Natural killer cell (primary cell): ENCODE measurements at regions not wholly inside any gene's neighbourhood (a gene's known extent, or its start where the extent isn't known, plus 50 kb on each side); places are given as distances from the start of the nearest gene placed in this dataset.

ENCODE experiments used
- ATAC-seq, 3 donors: fragments of 150-1000 bp in 2 of 3; fragments of 200-7000 bp in 1 of 3; cut with Tn5 transposase; 1 replicate in 1 of 3; 2 replicates in 2 of 3; pipeline ENCODE4 v1.10.0; 2021; ENCODE audit warnings: mild to moderate bottlenecking in 2 of 3, moderate library complexity in 2 of 3
- DNase-seq, 2 donors: peaks; one replicate each; pipeline versions ENCODE4 v3.0.0 to v3.0.0-alpha.2; 2013 to 2021; ENCODE audit warnings: mixed read lengths in 1 of 2
- H3K27ac ChIP-seq: one replicate; pipeline ENCODE4 v1.5.1; 2013; ENCODE audit warnings: mild to moderate bottlenecking, low read length
- H3K27me3 ChIP-seq: one replicate; pipeline ENCODE4 v1.6.1; 2013; ENCODE audit warnings: low read length; ENCODE audit not compliant: control insufficient read depth, insufficient read depth
- H3K36me3 ChIP-seq: one replicate; pipeline ENCODE4 v1.6.1; 2013; ENCODE audit warnings: low read length; ENCODE audit not compliant: control insufficient read depth, insufficient read depth
- H3K4me1 ChIP-seq: one replicate; pipeline ENCODE4 v1.6.1; 2013; ENCODE audit warnings: low read length; ENCODE audit not compliant: control insufficient read depth, insufficient read depth
- H3K4me3 ChIP-seq: one replicate; pipeline ENCODE4 v1.5.1; 2013; ENCODE audit warnings: low read length
- H3K9me3 ChIP-seq: one replicate; pipeline ENCODE4 v1.6.1; 2013; ENCODE audit warnings: low read length; ENCODE audit not compliant: control insufficient read depth, insufficient read depth
- H3K27ac Mint-ChIP-seq, 2 donors: one replicate each; pipeline ENCODE4 v1.8.0; 2022; ENCODE audit warnings: mild to moderate bottlenecking in 2 of 2, mixed read lengths in 2 of 2, moderate library complexity in 1 of 2
- H3K27me3 Mint-ChIP-seq, 2 donors: one replicate each; pipeline ENCODE4 v1.8.0; 2022; ENCODE audit warnings: low read depth in 2 of 2, mixed read lengths in 2 of 2
- H3K36me3 Mint-ChIP-seq: one replicate; pipeline ENCODE4 v1.8.0; 2022; ENCODE audit warnings: mixed read lengths
- H3K4me1 Mint-ChIP-seq, 2 donors: one replicate each; pipeline ENCODE4 v1.8.0; 2022; ENCODE audit warnings: mixed read lengths in 2 of 2
- H3K4me3 Mint-ChIP-seq: one replicate; pipeline ENCODE4 v1.8.0; 2022; ENCODE audit warnings: mild to moderate bottlenecking, moderate library complexity, mixed read lengths
- H3K9me3 Mint-ChIP-seq, 2 donors: one replicate each; pipeline ENCODE4 v1.8.0; 2022; ENCODE audit warnings: mixed read lengths in 2 of 2
- CTCF ChIP-seq: fragments of 200-600 bp; IDR thresholded peaks from one replicate; pipeline ENCODE4 v1.8.0; 2022; ENCODE audit warnings: antibody characterized with exemption
- WGBS: methylation state at CpG from one replicate; pipeline ENCODE4 v1.1.7; 2013; ENCODE audit warnings: missing lambda C conversion rate; ENCODE audit not compliant: insufficient coverage; 5-methylcytosine and 5-hydroxymethylcytosine counted together
- intact Hi-C: fragments of 100-400 bp; cut with micrococcal nuclease; formaldehyde crosslinking; loops from one replicate; pipeline ENCODE4 v1.14.2; 2022

DNA sequence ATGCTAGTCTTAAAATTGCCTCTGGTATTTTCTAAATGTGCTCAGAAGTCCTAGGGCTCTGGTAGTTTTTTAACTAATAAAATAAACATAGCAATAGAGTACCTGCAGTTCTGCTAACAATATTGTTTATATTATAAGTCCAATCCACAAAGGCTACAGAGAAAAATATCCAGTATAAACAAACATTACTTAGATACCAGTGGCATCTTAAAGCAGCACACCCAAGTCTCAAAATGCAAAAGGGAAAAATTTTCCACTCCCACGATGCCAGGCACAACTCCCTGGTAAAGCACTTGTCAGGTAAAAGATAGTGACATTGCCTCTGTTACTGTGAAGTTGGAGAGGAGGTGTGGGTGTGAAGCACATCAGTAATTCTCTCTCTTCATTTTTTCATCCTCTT lies 123.3 kb downstream of the OGFRL1 start:
- Mint-ChIP-seq H3K9me3 (no peaks in the 10 kb centered on the region), H3K27ac (no peak overlapping the region), H3K27me3 (peaks cover 5 to 14% of the 10 kb centered on the region in 2 donors), H3K36me3 (no peaks in the 10 kb centered on the region), H3K4me3 (no peak overlapping the region), H3K4me1 (no peaks in the 10 kb centered on the region)
- Histone ChIP-seq H3K4me1 (no peaks in the 10 kb centered on the region), H3K27ac (no peak overlapping the region), H3K4me3 (no peak overlapping the region), H3K9me3 (no peaks in the 10 kb centered on the region), H3K27me3 (peaks cover 2% of the 10 kb centered on the region), H3K36me3 (no peaks in the 10 kb centered on the region)
- 100% methylated on average over 1 of the region's 1 CpG for WGBS
- TF ChIP-seq CTCF: no peak
- DNase-seq: no peak
- ATAC-seq: no peak
- intact Hi-C loops: no loop called here

DNA sequence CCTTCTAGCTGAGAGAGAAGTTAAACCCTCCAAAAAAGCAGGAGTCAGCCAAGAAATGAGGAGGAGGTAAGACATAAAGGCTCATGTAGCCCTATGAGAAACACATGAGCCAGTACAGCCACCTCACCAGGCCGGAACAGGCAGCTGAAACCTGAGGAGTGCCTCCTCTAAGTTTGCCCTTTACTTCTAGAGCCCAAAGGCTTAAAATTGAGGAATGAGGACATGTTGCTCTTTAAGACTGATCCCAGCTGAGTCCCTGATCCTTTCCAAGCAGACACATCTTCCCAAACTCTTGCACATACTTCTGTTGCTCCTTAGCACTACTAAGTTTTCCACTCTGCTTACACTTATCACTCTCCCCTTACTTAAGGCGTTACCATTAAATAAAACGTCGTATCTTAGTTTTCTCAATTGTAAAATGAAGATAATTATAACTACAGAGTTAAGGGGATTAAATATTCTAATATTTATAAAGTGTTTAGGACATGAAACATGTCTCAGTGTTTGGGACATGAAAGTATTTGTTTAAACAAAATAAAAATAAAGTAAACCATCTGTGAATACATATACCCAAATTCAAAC lies 124.0 kb downstream of the OGFRL1 start:
- ATAC-seq (no peak), DNase-seq (no peak)
- Histone ChIP-seq H3K4me3 (no peak overlapping the region), H3K27me3 (peaks cover 2% of the 10 kb centered on the region), H3K9me3 (no peaks in the 10 kb centered on the region), H3K27ac (no peak overlapping the region), H3K36me3 (no peaks in the 10 kb centered on the region), H3K4me1 (no peaks in the 10 kb centered on the region)
- Mint-ChIP-seq H3K27ac (no peak overlapping the region), H3K9me3 (no peaks in the 10 kb centered on the region), H3K36me3 (no peaks in the 10 kb centered on the region), H3K4me3 (no peak overlapping the region), H3K27me3 (peaks cover 6 to 8% of the 10 kb centered on the region in 2 donors), H3K4me1 (no peaks in the 10 kb centered on the region)
- WGBS: 87% methylated on average over 1 of the region's 4 CpGs
- intact Hi-C loops: no loop called here
- no peak for TF ChIP-seq CTCF

- ATAC-seq (no peak), DNase-seq (no peak)
- no peaks in the 10 kb centered on the region for H3K9me3 ChIP-seq
- H3K27ac Mint-ChIP-seq: no peak overlapping the region
- no peak overlapping the region for H3K27ac ChIP-seq
- no peak overlapping the region for H3K4me3 Mint-ChIP-seq
- no peaks in the 10 kb centered on the region for H3K36me3 ChIP-seq
- H3K4me3 ChIP-seq: no peak overlapping the region
- H3K4me1 ChIP-seq: peaks cover under 1% of the 10 kb centered on the region
- intact Hi-C loops: no loop called here
- H3K9me3 Mint-ChIP-seq: no peaks in the 10 kb centered on the region
- no peaks in the 10 kb centered on the region for H3K4me1 Mint-ChIP-seq
- H3K27me3 Mint-ChIP-seq: peaks cover 15 to 18% of the 10 kb centered on the region in 2 donors
- WGBS: 89% methylated on average over 2 of the region's 3 CpGs
- TF ChIP-seq CTCF: no peak
- no peaks in the 10 kb centered on the region for H3K36me3 Mint-ChIP-seq
- H3K27me3 ChIP-seq: peaks cover 14% of the 10 kb centered on the region
These were observed 125.9 kb downstream of the OGFRL1 start for GRCh38 chr6:71414486-71414885.
